SK-N-MC (cell line): ENCODE measurements at regions not wholly inside any gene's neighbourhood (a gene's known extent, or its start where the extent isn't known, plus 50 kb on each side); places are given as distances from the start of the nearest gene placed in this dataset.

ENCODE experiments used
- EZH2 ChIP-seq: fragments of 200-600 bp; sonication (generic); IDR thresholded peaks from one replicate; pipeline ENCODE4 v1.6.1; 2017; ENCODE audit warnings: antibody characterized with exemption
- POLR2AphosphoS5 ChIP-seq: IDR thresholded peaks from 2 replicates; pipeline ENCODE4 v1.6.1; 2012; ENCODE audit warnings: mild to moderate bottlenecking, low read depth, low read length, borderline replicate concordance

GRCh38 chrX:54640736-54641135 lies 110.7 kb downstream of the GNL3L start:
- TF ChIP-seq EZH2, result no peak
- TF ChIP-seq POLR2AphosphoS5, result no peak
